GM21723 (cell line): ENCODE measurements at regions not wholly inside any gene's neighbourhood (a gene's known extent, or its start where the extent isn't known, plus 50 kb on each side); places are given as distances from the start of the nearest gene placed in this dataset.

ENCODE experiments used
- ATAC-seq: cut with Tn5 transposase; IDR thresholded peaks from one replicate; pipeline ENCODE4 v1.9.1; 2021; ENCODE audit warnings: mild to moderate bottlenecking, moderate library complexity; ENCODE audit not compliant: unreplicated experiment

- no peak for ATAC-seq
These were observed 299.9 kb downstream of the AHR start for GRCh38 chr7:17598305-17598704.

GRCh38 chr7:17598846-17599245 lies 300.4 kb downstream of the AHR start:
- ATAC-seq = no peak

GRCh38 chr7:17599733-17600339 lies 301.4 kb downstream of the AHR start:
- no peak for ATAC-seq

- ATAC-seq = no peak
These were observed 301.9 kb downstream of the AHR start for GRCh38 chr7:17600340-17600752.

GRCh38 chr7:17601921-17602320 lies 303.5 kb downstream of the AHR start:
- no peak for ATAC-seq

- no peak for ATAC-seq
These were observed 309.8 kb downstream of the AHR start for GRCh38 chr7:17608114-17608833.

- no peak for ATAC-seq
These were observed 313.2 kb downstream of the AHR start for GRCh38 chr7:17611611-17612010.

GRCh38 chr7:17613338-17614041 lies 315.0 kb downstream of the AHR start:
- no peak for ATAC-seq

GRCh38 chr7:17617380-17617779 lies 318.9 kb downstream of the AHR start:
- no peak for ATAC-seq

GRCh38 chr7:17617857-17618651 lies 319.6 kb downstream of the AHR start:
- no peak for ATAC-seq

GRCh38 chr7:17618652-17618974 lies 320.2 kb downstream of the AHR start:
- no peak for ATAC-seq

GRCh38 chr7:17619196-17619818 lies 320.9 kb downstream of the AHR start:
- no peak for ATAC-seq

GRCh38 chr7:17620566-17620965 lies 319.7 kb downstream of the SNX13 start:
- no peak for ATAC-seq

- no peak for ATAC-seq
These were observed 317.8 kb downstream of the SNX13 start for GRCh38 chr7:17622451-17622850.

GRCh38 chr7:17623546-17624185 lies 316.6 kb downstream of the SNX13 start:
- ATAC-seq = no peak

- no peak for ATAC-seq
These were observed 315.9 kb downstream of the SNX13 start for GRCh38 chr7:17624379-17624778.

GRCh38 chr7:17625043-17625442 lies 315.3 kb downstream of the SNX13 start:
- no peak for ATAC-seq

GRCh38 chr7:17626235-17626634 lies 314.1 kb downstream of the SNX13 start:
- ATAC-seq = no peak

- no peak for ATAC-seq
These were observed 309.2 kb downstream of the SNX13 start for GRCh38 chr7:17631061-17631460.

GRCh38 chr7:17632384-17632783 lies 307.9 kb downstream of the SNX13 start:
- ATAC-seq = no peak

GRCh38 chr7:17633067-17633466 lies 307.2 kb downstream of the SNX13 start:
- no peak for ATAC-seq
